Cardiac septum (tissue), 1 donor: ENCODE measurements at regions not wholly inside any gene's neighbourhood (a gene's known extent, or its start where the extent isn't known, plus 50 kb on each side); places are given as distances from the start of the nearest gene placed in this dataset.
"Not testable (repeated sequence)": the region's sequence is repeated elsewhere in the genome, so short reads cannot be mapped to it uniquely, and the experiment has no call there.

Experiments used
- DNase-seq: peaks from one replicate; pipeline ENCODE4 v3.0.0-alpha.2; 2020; ENCODE audit warnings: low spot score
- intact Hi-C: fragments of 100-400 bp; cut with DNase I; formaldehyde crosslinking; loops from one replicate; pipeline ENCODE4 v1.14.0; 2022
- donor health status: DM: no; HTN: no; CAD: no.

DNA sequence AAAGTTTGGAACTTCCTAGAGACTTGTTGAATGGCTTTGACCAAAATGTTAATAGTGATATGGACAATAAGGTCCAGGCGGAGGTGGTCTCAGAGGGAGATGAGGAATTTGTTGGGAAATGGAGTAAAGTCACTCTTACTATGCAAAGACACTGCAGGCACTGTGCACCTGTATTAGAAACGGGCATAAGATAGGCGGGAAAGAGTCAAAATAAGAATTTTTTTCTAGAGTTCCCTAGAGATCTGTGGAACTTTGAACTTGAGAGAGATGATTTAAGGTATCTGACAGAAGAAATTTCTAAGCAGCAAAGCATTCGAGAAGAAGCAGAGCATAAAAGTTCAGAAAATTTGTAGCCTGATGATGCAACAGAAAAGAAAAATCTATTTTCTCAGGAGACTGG is 144.4 kb upstream of the C1QTNF3 start:
- DNase-seq, intact Hi-C loops: not testable (repeated sequence)

- intact Hi-C loops, result not testable (repeated sequence)
- DNase-seq, result peak; percentile 86
Observed at GRCh38 chr5:34188001-34188822, 145.2 kb upstream of the C1QTNF3 start.

DNA sequence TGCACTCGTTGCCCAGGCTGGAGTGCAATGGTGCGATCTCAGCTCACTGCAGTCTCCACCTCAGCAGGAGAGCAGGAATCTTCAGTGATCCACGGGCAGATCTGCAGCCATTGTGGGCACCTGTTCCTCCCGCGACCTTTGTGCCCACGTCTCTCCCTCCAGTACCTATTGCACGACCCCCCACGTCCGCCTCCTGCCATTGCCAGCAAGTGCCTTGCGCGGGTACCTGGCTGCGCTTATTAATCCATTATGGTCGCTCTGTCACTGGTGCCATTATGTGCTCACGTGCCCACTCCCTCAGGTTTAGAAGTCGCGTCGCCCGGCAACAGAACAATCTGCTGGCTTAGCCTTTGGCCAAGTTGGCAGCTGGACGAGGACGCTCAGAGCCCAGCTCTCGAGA is 146.2 kb upstream of the C1QTNF3 start:
- intact Hi-C loops, result not testable (repeated sequence)
- DNase-seq, result peak; percentile 88

DNA sequence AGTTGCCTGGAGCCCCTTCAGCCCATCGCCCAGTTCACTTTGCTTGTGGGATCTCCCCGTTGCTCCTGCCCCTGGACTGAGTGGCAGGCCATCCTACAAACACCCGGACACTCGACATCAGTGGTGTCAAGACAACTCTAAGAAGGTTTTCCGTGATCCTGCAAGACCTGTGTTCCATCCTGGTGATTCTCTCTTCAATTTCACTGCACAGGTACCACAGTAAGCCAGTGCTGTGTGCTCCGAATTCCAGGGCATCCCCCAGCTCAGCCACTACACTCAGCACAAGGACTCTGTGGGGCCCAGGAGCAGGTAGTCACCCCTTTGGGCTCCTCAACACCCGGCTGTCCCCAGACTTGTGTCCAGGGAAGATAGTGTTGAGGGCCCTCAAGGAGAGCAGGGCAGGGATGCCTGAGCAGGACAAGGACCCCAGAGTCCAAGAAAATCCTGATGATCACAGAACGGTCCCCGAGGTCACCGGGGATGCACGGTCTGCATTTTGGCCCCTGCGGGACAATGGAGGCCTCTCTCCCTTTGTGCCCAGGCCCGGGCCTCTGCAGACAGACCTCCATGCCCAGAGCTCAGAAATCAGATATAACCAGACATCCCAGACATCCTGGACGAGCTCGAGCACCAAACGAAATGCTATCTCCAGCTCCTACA is 146.9 kb upstream of the C1QTNF3 start:
- DNase-seq, result peak; percentile 90
- intact Hi-C loops, result not testable (repeated sequence)

- peak; percentile 90 for DNase-seq
- intact Hi-C loops, result not testable (repeated sequence)
Observed at GRCh38 chr5:34190466-34190865, 147.5 kb upstream of the C1QTNF3 start.

GRCh38 chr5:34191279-34191744 is 148.3 kb upstream of the C1QTNF3 start:
- intact Hi-C loops, result not testable (repeated sequence)
- peak; percentile 91 for DNase-seq

GRCh38 chr5:34192064-34192922 is 149.3 kb upstream of the C1QTNF3 start:
- intact Hi-C loops, result not testable (repeated sequence)
- peak; percentile 88 for DNase-seq

DNA sequence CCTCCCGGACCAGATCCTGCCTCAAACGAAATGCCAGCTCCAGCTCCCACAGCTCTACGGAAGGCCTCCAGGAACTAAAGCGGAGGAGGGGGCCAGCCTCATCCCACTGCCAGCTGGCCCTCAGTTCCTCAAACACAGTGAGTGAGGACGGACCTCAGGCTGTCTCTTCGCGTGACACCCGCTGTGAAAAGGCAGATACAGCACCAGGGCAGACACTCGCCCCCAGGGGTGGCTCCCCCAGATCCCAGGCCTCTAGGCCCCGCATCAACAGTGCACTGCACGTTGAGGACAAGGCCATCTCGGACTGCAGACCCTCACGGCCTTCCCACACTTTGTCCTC is 149.9 kb upstream of the C1QTNF3 start:
- intact Hi-C loops, DNase-seq: not testable (repeated sequence)

GRCh38 chr5:34193297-34193696 is 150.3 kb upstream of the C1QTNF3 start:
- intact Hi-C loops, result not testable (repeated sequence)
- DNase-seq, result peak; percentile 80

DNA sequence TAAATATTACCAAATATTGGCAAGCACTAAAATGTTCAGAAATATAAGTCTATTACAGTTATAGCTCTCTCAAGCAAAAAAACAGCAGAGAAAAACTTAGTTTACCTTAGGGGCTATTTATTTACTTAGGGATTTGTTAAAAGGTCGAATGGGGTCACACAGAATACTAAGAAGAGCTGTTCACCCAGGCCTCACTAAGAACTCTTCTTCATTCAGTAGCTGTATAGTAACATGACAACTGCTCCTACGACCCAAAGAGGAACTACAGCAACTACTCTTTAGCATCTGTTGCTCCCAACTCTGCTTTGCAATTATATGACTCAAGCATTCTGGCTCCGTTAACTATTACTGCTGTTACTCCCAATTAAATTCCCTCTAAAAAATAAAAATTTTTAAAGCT is 150.8 kb upstream of the C1QTNF3 start:
- intact Hi-C loops, DNase-seq: not testable (repeated sequence)

DNA sequence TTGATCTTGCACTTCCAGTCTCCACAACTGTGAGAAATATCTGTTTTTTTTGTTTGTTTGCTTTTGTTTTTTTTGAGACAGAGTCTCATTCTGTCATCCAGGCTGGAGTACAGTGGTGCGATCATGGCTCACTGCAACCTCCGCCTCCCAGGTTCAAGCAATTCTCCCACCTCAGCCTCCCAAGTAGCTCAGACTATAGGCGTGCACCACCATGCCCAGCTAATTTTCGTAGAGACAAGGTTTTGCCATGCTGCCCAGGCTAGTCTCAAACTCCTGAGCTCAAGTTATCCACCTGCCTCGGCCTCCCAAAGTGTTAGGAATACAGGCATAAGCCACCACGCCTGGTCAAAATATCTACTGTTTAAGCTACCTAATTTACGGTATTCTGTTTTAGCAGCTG is 153.1 kb upstream of the C1QTNF3 start:
- peak; percentile 72 for DNase-seq
- intact Hi-C loops, result not testable (repeated sequence)

DNA sequence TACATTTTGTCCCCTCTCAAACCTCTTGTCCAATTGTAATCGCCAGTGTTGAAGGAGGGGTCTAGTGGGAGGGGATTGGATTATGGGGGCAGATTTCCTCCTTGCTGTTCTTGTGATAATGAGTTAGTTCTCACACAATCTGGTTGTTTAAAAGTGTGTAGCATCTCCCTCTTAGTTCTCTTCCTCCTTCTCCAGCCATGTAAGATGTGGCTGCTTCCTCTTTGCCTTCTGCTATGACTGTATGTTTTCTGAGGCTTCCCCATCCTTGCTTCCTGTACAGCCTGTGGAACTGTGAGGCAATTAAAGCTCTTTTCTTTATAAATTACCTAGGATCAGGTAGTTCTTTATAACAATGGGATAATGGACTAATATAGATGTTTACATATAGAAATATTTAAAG is 162.3 kb upstream of the C1QTNF3 start:
- intact Hi-C loops, DNase-seq: not testable (repeated sequence)

DNA sequence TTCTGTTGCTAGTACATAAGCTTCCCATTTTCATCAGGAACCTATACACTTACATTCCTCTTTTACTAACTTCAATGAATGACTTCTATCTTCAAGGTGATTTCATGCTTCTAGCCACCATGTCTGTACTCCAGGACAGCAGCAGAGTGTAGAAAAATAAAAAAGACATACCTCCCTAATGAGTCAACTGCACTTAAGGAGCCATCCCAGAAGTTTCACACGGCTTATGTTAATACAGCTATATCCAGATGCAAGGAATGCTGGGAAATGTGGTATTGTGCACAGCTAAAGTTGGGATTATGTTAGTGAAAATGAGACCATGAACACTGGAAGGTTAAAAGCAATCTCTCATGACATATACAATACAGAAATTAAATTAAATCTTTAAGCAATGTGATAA is 174.4 kb upstream of the C1QTNF3 start:
- intact Hi-C loops, DNase-seq: not testable (repeated sequence)

DNA sequence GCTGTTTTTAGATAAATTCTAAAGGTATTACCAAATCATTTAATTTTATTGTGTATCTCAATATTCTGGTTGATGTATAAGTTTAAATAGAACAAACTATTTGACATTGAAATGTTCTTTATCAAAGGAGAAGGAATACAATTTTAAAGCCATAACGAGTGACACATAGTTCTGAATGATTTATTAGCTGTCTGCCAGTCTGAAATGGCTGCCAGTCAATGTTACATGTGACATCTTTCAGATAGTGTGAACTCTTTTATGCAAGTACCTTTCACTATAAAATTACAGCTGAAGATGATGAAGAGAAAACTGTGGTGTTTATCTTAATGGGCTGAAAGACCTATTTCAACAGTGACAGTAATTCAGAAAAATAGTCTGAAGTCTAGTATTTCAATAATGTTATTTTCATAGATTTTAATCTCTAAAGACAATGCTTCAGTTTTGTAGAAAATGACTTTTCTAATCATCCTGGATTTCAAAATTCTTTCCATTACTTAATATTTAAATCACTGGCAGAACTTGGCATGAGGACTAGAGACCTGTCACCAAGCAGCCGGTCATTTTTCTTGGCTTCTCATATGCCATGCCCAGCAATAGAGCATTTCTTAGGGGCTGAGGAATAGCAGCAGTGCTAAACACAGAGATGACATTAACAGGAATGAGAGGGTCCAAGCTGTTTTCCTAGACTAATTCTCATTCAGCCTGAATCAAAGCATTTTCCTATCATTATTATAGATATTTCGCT is 178.5 kb upstream of the C1QTNF3 start:
- intact Hi-C loops, DNase-seq: not testable (repeated sequence)

GRCh38 chr5:34223158-34223557 is 180.1 kb upstream of the C1QTNF3 start:
- DNase-seq, intact Hi-C loops: not testable (repeated sequence)

- DNase-seq, intact Hi-C loops: not testable (repeated sequence)
Observed at GRCh38 chr5:34230402-34230801, 187.4 kb upstream of the C1QTNF3 start.

DNA sequence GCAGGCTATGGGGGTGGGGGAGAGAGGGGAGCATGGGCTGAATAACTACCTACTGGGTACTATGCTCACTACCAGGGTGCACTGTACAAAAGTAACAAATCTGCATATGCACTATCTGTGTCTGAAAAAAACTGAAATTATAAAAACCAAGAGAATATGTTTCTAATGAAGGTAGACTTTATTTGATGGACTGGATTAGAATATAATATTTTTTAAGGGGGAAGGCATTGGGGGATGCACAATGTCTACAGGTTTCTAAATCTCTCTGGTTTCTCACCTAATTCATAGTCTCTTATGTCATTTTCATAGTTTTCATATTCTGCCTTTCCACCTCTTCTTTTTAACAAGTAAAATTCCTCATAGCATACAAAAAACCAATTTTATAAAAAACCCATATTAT is 200.8 kb upstream of the C1QTNF3 start:
- DNase-seq, intact Hi-C loops: not testable (repeated sequence)

- intact Hi-C loops, result not testable (repeated sequence)
- DNase-seq, result peak; percentile 87
Observed at GRCh38 chr5:34244281-34245031, 201.4 kb upstream of the C1QTNF3 start.

DNA sequence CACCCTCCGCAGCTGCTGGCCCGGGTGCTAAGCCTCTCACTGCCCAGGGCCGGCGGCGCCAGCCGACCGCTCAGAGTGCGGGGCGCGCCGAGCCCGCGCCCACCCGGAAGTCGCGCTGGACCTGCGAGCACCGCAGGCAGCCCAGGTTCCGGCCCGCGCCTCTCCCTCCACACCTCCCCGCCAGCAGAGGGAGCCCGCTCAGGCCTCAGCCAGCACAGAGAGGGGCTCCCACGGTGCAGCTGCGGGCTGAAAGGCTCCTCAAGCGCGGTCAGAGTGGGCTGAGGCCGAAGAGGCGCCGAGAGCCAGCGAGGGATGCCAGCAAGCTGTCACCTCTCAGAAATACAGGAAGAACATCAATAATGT is 202.0 kb upstream of the C1QTNF3 start:
- intact Hi-C loops, DNase-seq: not testable (repeated sequence)
